ENCODE measurements at regions not wholly inside any gene's neighbourhood (a gene's known extent, or its start where the extent isn't known, plus 50 kb on each side); places are given as distances from the start of the nearest gene placed in this dataset.

DNA sequence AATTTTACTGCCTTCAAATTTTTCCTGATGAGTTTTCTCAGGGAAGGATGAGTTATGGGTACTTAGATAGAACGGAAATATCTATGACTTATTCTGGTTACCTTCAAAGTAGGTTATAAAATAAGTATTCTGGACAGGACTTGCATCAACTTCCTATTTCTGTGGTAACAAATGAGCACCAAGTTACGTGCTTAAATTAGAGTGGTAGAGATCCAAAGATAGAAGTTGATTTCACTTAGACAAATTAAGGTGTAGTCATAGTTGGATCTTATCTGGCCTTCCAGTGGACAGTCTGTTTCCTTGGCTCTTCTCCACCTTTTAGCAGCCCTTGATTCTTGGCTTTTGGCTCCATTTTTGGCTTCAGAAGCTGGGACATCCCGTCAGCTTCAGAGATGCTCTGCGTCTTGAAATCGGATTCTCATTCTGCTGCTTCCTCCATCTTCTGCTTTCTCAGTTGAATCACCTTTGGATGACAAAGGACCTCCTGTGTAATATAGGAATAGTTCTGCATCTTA lies 109.9 kb downstream of the ZNF518B start:
- TF ChIP-seq POLR2A (IDR thresholded peaks at IDR 0.05) (no peak), EP300 (IDR thresholded peaks at IDR 0.05) (no peak)
- TF ChIP-seq, protein P1, sequence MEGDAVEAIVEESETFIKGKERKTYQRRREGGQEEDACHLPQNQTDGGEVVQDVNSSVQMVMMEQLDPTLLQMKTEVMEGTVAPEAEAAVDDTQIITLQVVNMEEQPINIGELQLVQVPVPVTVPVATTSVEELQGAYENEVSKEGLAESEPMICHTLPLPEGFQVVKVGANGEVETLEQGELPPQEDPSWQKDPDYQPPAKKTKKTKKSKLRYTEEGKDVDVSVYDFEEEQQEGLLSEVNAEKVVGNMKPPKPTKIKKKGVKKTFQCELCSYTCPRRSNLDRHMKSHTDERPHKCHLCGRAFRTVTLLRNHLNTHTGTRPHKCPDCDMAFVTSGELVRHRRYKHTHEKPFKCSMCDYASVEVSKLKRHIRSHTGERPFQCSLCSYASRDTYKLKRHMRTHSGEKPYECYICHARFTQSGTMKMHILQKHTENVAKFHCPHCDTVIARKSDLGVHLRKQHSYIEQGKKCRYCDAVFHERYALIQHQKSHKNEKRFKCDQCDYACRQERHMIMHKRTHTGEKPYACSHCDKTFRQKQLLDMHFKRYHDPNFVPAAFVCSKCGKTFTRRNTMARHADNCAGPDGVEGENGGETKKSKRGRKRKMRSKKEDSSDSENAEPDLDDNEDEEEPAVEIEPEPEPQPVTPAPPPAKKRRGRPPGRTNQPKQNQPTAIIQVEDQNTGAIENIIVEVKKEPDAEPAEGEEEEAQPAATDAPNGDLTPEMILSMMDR (IDR thresholded peaks at IDR 0.05): no peak
